Fibroblast of lung (primary cell): ENCODE measurements at regions not wholly inside any gene's neighbourhood (a gene's known extent, or its start where the extent isn't known, plus 50 kb on each side); places are given as distances from the start of the nearest gene placed in this dataset.

Experiments
- EZH2 ChIP-seq: IDR thresholded peaks from 2 replicates; pipeline ENCODE4 v1.5.1; 2012; ENCODE audit warnings: low read length, control low read depth, mild to moderate bottlenecking; ENCODE audit errors: missing control alignments
- TF ChIP-seq, protein P1 (sequence below), 2 donors: IDR thresholded peaks in 1 of 2; conservative IDR thresholded peaks in 1 of 2; 1 replicate in 1 of 2; 2 replicates in 1 of 2; pipeline ENCODE4 v1.5.1; 2011 to 2012; ENCODE audit warnings: low read length in 2 of 2, control low read depth in 1 of 2, inconsistent platforms in 1 of 2, low read depth in 1 of 2, mild to moderate bottlenecking in 1 of 2

DNA sequence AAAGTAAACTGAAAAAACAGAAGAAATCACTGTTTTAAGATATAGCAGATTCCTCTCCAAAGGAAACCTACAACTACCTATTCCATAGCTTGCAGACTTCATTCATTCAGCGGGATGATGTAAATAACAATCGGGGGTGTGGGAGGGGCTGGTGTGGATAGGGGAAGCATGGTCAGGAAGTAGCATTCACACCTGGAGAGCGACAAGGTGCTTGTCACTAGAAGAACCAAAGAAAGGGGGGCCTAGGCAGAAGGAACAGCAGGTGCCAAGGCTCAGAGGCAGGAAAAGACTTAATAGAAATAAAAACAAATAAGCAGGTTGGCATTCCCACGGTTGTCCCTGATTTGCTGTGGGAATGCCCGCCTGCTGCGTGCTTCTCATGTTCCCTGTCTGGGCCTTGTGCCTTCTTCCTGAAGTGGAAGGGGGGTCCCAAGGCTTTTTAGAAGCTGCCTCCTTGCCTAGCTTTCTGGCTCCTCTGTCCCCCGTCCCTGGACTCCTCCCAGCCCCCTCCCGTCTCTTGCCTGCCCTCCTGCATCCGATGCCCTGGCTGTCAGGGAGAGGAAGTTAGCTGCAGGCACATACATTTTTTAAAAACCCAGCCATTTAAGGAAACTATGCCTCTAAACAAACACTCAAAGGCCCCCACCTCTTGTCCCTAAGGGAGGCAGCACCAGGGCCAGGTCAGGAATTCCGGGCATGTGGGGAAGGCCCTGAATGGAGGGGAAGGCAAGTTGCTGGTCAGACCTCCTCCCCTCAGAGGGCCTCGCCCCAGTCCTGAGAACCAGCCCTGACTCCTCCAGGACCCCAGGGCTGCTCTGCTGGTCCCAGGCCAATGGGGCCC, 54.7 kb upstream of the PRDM11 start:
- no peak for TF ChIP-seq EZH2
- TF ChIP-seq, protein P1, sequence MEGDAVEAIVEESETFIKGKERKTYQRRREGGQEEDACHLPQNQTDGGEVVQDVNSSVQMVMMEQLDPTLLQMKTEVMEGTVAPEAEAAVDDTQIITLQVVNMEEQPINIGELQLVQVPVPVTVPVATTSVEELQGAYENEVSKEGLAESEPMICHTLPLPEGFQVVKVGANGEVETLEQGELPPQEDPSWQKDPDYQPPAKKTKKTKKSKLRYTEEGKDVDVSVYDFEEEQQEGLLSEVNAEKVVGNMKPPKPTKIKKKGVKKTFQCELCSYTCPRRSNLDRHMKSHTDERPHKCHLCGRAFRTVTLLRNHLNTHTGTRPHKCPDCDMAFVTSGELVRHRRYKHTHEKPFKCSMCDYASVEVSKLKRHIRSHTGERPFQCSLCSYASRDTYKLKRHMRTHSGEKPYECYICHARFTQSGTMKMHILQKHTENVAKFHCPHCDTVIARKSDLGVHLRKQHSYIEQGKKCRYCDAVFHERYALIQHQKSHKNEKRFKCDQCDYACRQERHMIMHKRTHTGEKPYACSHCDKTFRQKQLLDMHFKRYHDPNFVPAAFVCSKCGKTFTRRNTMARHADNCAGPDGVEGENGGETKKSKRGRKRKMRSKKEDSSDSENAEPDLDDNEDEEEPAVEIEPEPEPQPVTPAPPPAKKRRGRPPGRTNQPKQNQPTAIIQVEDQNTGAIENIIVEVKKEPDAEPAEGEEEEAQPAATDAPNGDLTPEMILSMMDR (conservative IDR thresholded peaks at IDR 0.05 in 1 of 2, IDR thresholded peaks at IDR 0.05 in 1 of 2; ENCODE audit: low read depth in 1 of 2, low read length in 2 of 2) = no peak
